ENCODE measurements at regions not wholly inside any gene's neighbourhood (a gene's known extent, or its start where the extent isn't known, plus 50 kb on each side); places are given as distances from the start of the nearest gene placed in this dataset.

- no peak for DNase-seq
These were observed 606.3 kb upstream of the ITGA1 start for GRCh38 chr5:52181403-52181802.

- DNase-seq, result no peak
These were observed 597.0 kb upstream of the ITGA1 start for GRCh38 chr5:52190737-52191136.

GRCh38 chr5:52199833-52200232, 587.9 kb upstream of the ITGA1 start:
- DNase-seq, result no peak

- DNase-seq, result no peak
These were observed 585.5 kb upstream of the ITGA1 start for GRCh38 chr5:52202256-52202655.

GRCh38 chr5:52204310-52204709, 583.4 kb upstream of the ITGA1 start:
- DNase-seq, result no peak
